Thyroid gland (tissue), 4 donors: ENCODE measurements at regions not wholly inside any gene's neighbourhood (a gene's known extent, or its start where the extent isn't known, plus 50 kb on each side); places are given as distances from the start of the nearest gene placed in this dataset.

ENCODE experiments used
- POLR2A ChIP-seq, 2 donors: fragments of 450-650 bp; IDR thresholded peaks; one replicate each; pipeline ENCODE4 v1.6.1; 2017; ENCODE audit warnings: antibody characterized with exemption in 2 of 2, mild to moderate bottlenecking in 2 of 2, moderate library complexity in 1 of 2
- TF ChIP-seq, protein P1 (sequence below), 6 experiments: fragments of 200-600 bp in 3 of 6; fragments of 450-650 bp in 3 of 6; sonication (generic) in 3 of 6; IDR thresholded peaks; one replicate each; pipeline ENCODE4 v1.5.1; 2016 to 2019; ENCODE audit warnings: antibody characterized with exemption in 6 of 6, mild to moderate bottlenecking in 2 of 6, inconsistent platforms in 1 of 6, moderate library complexity in 1 of 6

GRCh38 chr5:89580976-89581375, 698.0 kb upstream of the MEF2C start:
- TF ChIP-seq, protein P1, sequence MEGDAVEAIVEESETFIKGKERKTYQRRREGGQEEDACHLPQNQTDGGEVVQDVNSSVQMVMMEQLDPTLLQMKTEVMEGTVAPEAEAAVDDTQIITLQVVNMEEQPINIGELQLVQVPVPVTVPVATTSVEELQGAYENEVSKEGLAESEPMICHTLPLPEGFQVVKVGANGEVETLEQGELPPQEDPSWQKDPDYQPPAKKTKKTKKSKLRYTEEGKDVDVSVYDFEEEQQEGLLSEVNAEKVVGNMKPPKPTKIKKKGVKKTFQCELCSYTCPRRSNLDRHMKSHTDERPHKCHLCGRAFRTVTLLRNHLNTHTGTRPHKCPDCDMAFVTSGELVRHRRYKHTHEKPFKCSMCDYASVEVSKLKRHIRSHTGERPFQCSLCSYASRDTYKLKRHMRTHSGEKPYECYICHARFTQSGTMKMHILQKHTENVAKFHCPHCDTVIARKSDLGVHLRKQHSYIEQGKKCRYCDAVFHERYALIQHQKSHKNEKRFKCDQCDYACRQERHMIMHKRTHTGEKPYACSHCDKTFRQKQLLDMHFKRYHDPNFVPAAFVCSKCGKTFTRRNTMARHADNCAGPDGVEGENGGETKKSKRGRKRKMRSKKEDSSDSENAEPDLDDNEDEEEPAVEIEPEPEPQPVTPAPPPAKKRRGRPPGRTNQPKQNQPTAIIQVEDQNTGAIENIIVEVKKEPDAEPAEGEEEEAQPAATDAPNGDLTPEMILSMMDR (IDR thresholded peaks at IDR 0.05): no peak
- no peak for TF ChIP-seq POLR2A (IDR thresholded peaks at IDR 0.05)
